ENCODE measurements at regions not wholly inside any gene's neighbourhood (a gene's known extent, or its start where the extent isn't known, plus 50 kb on each side); places are given as distances from the start of the nearest gene placed in this dataset.
"Not testable (repeated sequence)": the region's sequence is repeated elsewhere in the genome, so short reads cannot be mapped to it uniquely, and the experiment has no call there.

GRCh38 chr12:74280156-74280655 lies 257.4 kb upstream of the ATXN7L3B start:
- TF ChIP-seq Cebpa-rat (IDR thresholded peaks at IDR 0.05): no peak
- H3K4me1 ChIP-seq: no peaks in the 10 kb centered on the region
- no peaks in the 10 kb centered on the region for H3K27me3 ChIP-seq
- no peak overlapping the region for H3K4me3 ChIP-seq
- no peak overlapping the region for H3K27ac ChIP-seq
- no peaks in the 10 kb centered on the region for H3K36me3 ChIP-seq
- H3K9ac ChIP-seq: no peak overlapping the region
- peaks cover 16% of the 10 kb centered on the region for H3K9me3 ChIP-seq
- H4K20me1 ChIP-seq: no peaks in the 10 kb centered on the region
- no peak overlapping the region for H3K4me2 ChIP-seq

DNA sequence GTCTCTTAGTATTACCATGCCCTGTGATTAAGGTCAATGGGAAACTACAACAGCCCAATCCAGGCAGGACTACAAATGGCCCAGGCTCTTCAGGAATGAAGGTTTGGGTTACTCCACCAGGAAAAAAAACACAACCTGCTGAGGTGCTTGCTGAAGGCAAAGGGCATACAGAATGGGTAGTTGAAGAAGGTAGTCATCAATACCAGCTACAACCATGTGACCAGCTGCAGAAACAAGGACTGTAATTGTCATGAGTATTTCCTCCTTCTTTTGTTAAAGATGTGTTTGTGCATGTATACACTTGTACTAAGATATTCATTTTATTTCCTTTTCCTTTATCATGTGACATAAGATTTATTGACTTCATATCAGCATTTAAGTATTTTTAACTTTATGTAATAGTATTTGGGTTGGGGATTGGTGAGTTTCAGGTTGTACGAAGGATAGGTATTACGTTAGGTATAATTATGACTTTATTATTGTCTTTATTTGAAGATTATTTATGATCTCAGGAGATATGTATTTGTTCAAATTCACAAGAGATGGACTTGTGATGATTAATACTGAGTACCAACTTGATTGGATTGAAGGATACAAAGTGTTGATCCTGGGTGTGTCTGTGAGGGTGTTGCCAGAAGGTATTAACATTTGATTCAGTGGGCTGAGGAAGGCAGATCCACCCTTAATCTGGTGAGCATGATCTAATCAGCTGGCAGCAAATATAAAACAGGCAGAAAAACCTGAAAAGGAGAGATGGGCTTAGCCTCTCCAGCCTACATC lies 256.0 kb upstream of the ATXN7L3B start:
- not testable (repeated sequence) for H3K4me3 ChIP-seq, H3K4me1 ChIP-seq, H3K36me3 ChIP-seq, H3K27ac ChIP-seq, H4K20me1 ChIP-seq, H3K9ac ChIP-seq, H3K27me3 ChIP-seq, H3K4me2 ChIP-seq
- peaks cover 15% of the 10 kb centered on the region for H3K9me3 ChIP-seq

DNA sequence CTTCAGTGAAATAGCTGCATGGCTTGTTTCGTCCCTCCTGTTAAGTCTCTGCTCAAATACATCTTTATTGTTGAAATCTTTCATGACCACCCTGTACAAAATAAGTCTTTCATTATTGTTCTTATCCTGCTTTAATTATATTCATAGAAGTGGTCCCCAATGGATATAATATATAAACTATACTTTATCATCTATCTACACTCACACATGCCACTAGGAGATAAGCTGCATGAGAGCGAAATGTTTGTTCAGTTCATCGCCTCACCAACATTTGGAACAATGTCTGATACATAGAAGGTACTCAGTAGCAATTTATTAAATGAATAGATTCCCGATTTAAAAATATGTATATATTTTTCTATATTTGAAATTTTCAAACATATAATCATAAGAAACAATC lies 254.0 kb upstream of the ATXN7L3B start:
- Histone ChIP-seq H3K4me3 (no peak overlapping the region), H3K27me3 (no peaks in the 10 kb centered on the region), H4K20me1 (no peaks in the 10 kb centered on the region), H3K4me2 (no peak overlapping the region), H3K36me3 (no peaks in the 10 kb centered on the region), H3K9ac (no peak overlapping the region), H3K4me1 (peaks cover 8% of the 10 kb centered on the region; the same call in 1 of the 2 replicates), H3K27ac (no peak overlapping the region), H3K9me3 (no peaks in the 10 kb centered on the region)
- TF ChIP-seq Cebpa-rat (IDR thresholded peaks at IDR 0.05): no peak

DNA sequence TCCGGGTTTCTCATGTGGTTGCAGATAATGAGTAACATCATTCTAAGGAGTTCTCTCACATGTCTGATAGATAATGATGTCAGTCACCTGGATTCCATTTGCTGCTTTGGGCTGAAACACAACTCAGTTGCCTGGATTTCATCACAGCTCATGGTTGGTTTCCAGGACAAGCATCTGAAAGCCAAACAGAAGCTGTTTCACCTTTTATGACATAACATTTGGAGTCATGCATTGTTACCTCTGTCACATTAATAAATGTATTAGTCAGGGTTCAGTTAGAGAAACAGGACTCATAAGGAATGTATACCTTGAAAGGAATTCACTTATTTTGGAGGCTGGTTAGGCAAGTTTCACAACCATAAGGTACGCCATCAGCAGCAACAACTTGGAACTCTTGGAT lies 251.9 kb upstream of the ATXN7L3B start:
- Histone ChIP-seq H3K27me3 (no peaks in the 10 kb centered on the region), H3K9me3 (no peaks in the 10 kb centered on the region), H3K9ac (no peak overlapping the region), H3K4me2 (no peak overlapping the region), H3K27ac (no peak overlapping the region), H3K36me3 (no peaks in the 10 kb centered on the region), H3K4me1 (peaks cover 8% of the 10 kb centered on the region; the same call in 1 of the 2 replicates), H3K4me3 (no peak overlapping the region), H4K20me1 (no peaks in the 10 kb centered on the region)
- TF ChIP-seq Cebpa-rat (IDR thresholded peaks at IDR 0.05): no peak

DNA sequence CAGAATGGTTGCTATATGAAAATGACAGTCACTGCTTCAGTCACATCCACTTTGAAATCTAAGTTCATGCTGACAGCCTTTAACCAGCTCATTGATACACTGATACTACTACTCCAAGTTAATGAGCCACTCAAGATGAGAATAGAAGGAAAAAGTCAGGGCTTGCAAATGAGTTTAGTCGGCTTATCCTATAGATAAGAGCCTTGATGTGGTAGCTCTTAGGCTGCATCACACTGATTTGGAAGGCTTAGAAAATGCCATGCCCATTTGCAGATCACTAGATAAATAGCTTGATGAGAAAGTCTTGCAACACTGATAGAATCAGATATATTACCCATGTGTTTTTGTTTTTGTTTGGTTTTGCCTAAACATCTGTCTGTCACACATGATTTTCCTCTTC lies 251.4 kb upstream of the ATXN7L3B start:
- Histone ChIP-seq H3K4me3 (no peak overlapping the region), H3K27me3 (no peaks in the 10 kb centered on the region), H4K20me1 (no peaks in the 10 kb centered on the region), H3K27ac (no peak overlapping the region), H3K36me3 (no peaks in the 10 kb centered on the region), H3K9ac (no peak overlapping the region), H3K4me1 (peaks cover 8% of the 10 kb centered on the region; the same call in 1 of the 2 replicates), H3K4me2 (no peak overlapping the region), H3K9me3 (no peaks in the 10 kb centered on the region)
- no peak for TF ChIP-seq Cebpa-rat (IDR thresholded peaks at IDR 0.05)

DNA sequence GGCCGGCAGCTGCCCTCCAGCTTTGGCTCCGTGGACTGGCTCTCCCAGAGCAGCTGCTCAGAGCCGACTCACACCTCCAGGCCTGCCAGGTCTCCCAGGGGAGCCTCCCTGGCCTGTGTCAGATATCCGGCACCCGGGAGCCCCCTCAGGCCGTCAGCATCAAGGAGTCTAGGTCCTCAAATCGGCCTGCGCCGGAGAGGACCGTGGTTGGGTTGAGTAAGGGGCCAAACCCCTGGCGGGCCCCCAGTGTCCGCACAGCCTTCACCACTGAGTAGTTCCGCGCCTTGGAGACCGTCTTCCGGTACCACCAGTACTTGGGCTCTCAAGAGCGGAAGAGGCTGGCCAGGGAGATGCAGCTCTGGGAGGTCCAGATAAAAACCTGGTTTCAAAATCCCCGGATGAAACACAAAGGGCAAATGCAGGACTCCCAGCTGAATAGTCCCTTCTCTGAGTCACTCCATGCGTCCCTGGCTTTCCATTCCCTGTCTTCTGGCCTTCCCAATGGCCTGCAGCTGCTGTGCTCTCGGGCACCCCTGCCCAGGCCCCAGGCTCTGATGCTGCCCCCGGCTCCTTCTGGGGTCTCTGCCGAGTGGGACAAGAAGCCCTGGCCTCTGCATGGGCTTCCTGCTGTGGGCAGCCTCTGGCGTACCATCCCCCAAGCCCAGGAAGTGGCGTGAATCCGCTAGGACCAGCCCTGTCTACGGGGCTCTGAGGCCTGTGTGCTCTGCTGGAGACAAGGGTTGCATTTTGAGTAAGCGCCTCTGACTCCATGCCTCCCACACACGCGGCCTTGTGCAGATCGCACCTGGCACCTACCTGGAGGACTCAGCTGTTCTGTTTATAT lies 245.1 kb upstream of the ATXN7L3B start:
- Histone ChIP-seq H3K27ac (no peak overlapping the region), H3K36me3 (no peaks in the 10 kb centered on the region), H3K4me3 (no peak overlapping the region), H4K20me1 (no peaks in the 10 kb centered on the region), H3K9me3 (no peaks in the 10 kb centered on the region), H3K27me3 (no peaks in the 10 kb centered on the region), H3K9ac (no peak overlapping the region), H3K4me2 (no peak overlapping the region), H3K4me1 (no peaks in the 10 kb centered on the region)
- TF ChIP-seq Cebpa-rat (IDR thresholded peaks at IDR 0.05): no peak

DNA sequence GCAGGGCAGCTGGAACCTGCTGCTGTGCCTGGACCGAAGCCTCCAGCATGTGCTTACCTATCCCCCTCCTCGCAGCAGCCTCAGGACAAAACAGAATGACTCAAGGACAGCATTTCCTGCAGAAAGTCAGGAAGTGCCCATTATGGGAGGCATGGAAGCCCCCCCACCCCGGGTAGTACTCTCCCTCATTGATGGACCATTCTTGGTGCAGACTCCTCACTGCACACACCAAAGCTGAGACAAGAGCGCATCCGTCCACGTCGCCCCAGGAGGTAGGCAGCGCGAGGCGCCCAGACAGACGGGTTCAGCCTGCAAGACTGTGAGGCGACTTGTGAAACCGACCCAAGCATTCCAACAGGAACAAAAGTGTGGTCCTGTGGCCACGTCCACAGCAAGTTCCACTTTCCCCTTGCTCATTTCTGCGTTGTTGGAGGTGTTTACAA lies 243.9 kb upstream of the ATXN7L3B start:
- no peak overlapping the region for H3K27ac ChIP-seq
- H3K27me3 ChIP-seq: no peaks in the 10 kb centered on the region
- H3K4me2 ChIP-seq: no peak overlapping the region
- H3K4me1 ChIP-seq: no peaks in the 10 kb centered on the region
- no peak overlapping the region for H3K9ac ChIP-seq
- no peaks in the 10 kb centered on the region for H4K20me1 ChIP-seq
- TF ChIP-seq Cebpa-rat (IDR thresholded peaks at IDR 0.05): no peak
- no peak overlapping the region for H3K4me3 ChIP-seq
- H3K9me3 ChIP-seq: no peaks in the 10 kb centered on the region
- H3K36me3 ChIP-seq: no peaks in the 10 kb centered on the region

DNA sequence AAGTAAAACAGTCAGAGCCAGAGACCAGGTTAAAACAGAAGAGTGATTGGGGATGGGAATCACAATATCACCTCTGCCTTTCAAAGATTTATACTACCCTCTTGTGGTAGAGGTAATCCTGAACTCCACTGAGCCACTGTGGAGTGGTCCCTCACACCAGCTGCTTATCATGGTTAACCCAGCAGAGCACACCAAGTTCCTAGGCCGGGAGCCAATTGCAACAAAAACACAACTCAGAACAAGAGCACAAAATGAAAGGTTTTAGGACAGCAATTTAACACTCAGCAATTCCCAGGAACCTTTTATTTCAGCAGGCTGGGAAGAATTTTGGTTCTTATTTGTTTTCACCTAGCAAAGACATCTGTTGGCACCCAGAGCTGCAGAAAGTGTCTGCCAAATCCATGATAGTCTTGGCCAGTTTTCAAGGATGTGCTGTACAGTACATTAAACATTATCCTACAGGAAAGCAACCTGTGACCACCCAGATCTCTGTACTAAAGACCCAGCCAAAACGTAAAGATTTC lies 220.5 kb upstream of the ATXN7L3B start:
- H3K9me3 ChIP-seq: no peaks in the 10 kb centered on the region
- no peaks in the 10 kb centered on the region for H3K4me1 ChIP-seq
- H3K4me2 ChIP-seq: no peak overlapping the region
- H3K27ac ChIP-seq: no peak overlapping the region
- H4K20me1 ChIP-seq: no peaks in the 10 kb centered on the region
- H3K27me3 ChIP-seq: no peaks in the 10 kb centered on the region
- H3K36me3 ChIP-seq: no peaks in the 10 kb centered on the region
- no peak overlapping the region for H3K4me3 ChIP-seq
- no peak overlapping the region for H3K9ac ChIP-seq
- no peak for TF ChIP-seq Cebpa-rat (IDR thresholded peaks at IDR 0.05)

DNA sequence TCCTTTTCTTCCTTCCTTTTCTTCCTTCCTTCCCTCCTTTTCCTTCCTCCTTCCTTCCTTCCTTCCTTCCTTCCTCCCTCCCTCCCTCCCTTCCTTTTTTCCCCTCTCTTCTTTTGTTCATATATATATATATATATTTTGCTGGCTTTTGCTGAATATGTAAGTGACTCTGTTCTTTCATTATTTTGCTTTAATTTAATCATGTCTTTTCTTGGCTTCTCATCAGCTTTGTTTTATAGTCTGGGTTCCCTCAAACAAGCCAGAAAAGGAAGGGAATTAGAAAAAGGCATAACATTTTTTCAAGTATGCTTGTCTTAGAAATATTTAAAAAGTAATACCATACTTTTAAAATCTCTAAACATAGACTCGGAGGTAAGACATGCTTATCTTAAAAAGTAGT lies 219.9 kb upstream of the ATXN7L3B start:
- Histone ChIP-seq H3K27ac (no peak overlapping the region), H3K4me3 (no peak overlapping the region), H3K27me3 (no peaks in the 10 kb centered on the region), H3K9me3 (no peaks in the 10 kb centered on the region), H3K36me3 (no peaks in the 10 kb centered on the region), H3K4me2 (no peak overlapping the region), H3K9ac (no peak overlapping the region), H4K20me1 (no peaks in the 10 kb centered on the region), H3K4me1 (no peaks in the 10 kb centered on the region)
- TF ChIP-seq Cebpa-rat (IDR thresholded peaks at IDR 0.05): no peak

- Histone ChIP-seq H3K27ac (no peak overlapping the region), H4K20me1 (no peaks in the 10 kb centered on the region), H3K4me1 (no peaks in the 10 kb centered on the region), H3K4me2 (no peak overlapping the region), H3K9ac (no peak overlapping the region), H3K27me3 (no peaks in the 10 kb centered on the region), H3K9me3 (no peaks in the 10 kb centered on the region), H3K4me3 (no peak overlapping the region), H3K36me3 (no peaks in the 10 kb centered on the region)
- TF ChIP-seq Cebpa-rat (IDR thresholded peaks at IDR 0.05): no peak
Observed at GRCh38 chr12:74319886-74320285, 217.7 kb upstream of the ATXN7L3B start.
